SW480 (cell line): ENCODE measurements at regions not wholly inside any gene's neighbourhood (a gene's known extent, or its start where the extent isn't known, plus 50 kb on each side); places are given as distances from the start of the nearest gene placed in this dataset.

Source experiments
- DNase-seq: peaks from one replicate; pipeline ENCODE4 v3.0.0-alpha.2; 2016; ENCODE audit warnings: low spot score

GRCh38 chr4:125440814-125441213 lies 126.1 kb downstream of the FAT4 start:
- DNase-seq: no peak

- DNase-seq: no peak
Observed at GRCh38 chr4:125444166-125444565, 129.4 kb downstream of the FAT4 start.

GRCh38 chr4:125445525-125445924 lies 130.8 kb downstream of the FAT4 start:
- DNase-seq: no peak

- DNase-seq: no peak
Observed at GRCh38 chr4:125447551-125448290, 133.0 kb downstream of the FAT4 start.

GRCh38 chr4:125456075-125456474 lies 141.3 kb downstream of the FAT4 start:
- no peak for DNase-seq

GRCh38 chr4:125459531-125459930 lies 144.8 kb downstream of the FAT4 start:
- no peak for DNase-seq

- DNase-seq: no peak
Observed at GRCh38 chr4:125461676-125462363, 147.1 kb downstream of the FAT4 start.

- DNase-seq: no peak
Observed at GRCh38 chr4:125464146-125464545, 149.4 kb downstream of the FAT4 start.

- no peak for DNase-seq
Observed at GRCh38 chr4:125481334-125482045, 166.7 kb downstream of the FAT4 start.

GRCh38 chr4:125482822-125483221 lies 168.1 kb downstream of the FAT4 start:
- no peak for DNase-seq

- DNase-seq: no peak
Observed at GRCh38 chr4:125483278-125483677, 168.5 kb downstream of the FAT4 start.

GRCh38 chr4:125484912-125485311 lies 170.2 kb downstream of the FAT4 start:
- DNase-seq: no peak

- DNase-seq: no peak
Observed at GRCh38 chr4:125486351-125486750, 171.6 kb downstream of the FAT4 start.

GRCh38 chr4:125489952-125490690 lies 175.4 kb downstream of the FAT4 start:
- DNase-seq: no peak

- no peak for DNase-seq
Observed at GRCh38 chr4:125492957-125493356, 178.2 kb downstream of the FAT4 start.

- no peak for DNase-seq
Observed at GRCh38 chr4:125497861-125498260, 183.1 kb downstream of the FAT4 start.

GRCh38 chr4:125498981-125499380 lies 184.2 kb downstream of the FAT4 start:
- DNase-seq: no peak

GRCh38 chr4:125501090-125501489 lies 186.3 kb downstream of the FAT4 start:
- no peak for DNase-seq

- no peak for DNase-seq
Observed at GRCh38 chr4:125501568-125501967, 186.8 kb downstream of the FAT4 start.

- no peak for DNase-seq
Observed at GRCh38 chr4:125505621-125506020, 190.9 kb downstream of the FAT4 start.

GRCh38 chr4:125507141-125507540 lies 192.4 kb downstream of the FAT4 start:
- DNase-seq: no peak

- DNase-seq: no peak
Observed at GRCh38 chr4:125511715-125512114, 197.0 kb downstream of the FAT4 start.
